GM13976 (cell line): ENCODE measurements at regions not wholly inside any gene's neighbourhood (a gene's known extent, or its start where the extent isn't known, plus 50 kb on each side); places are given as distances from the start of the nearest gene placed in this dataset.
"Not testable (repeated sequence)": the region's sequence is repeated elsewhere in the genome, so short reads cannot be mapped to it uniquely, and the experiment has no call there.

Experiments
- DNase-seq: peaks from one replicate; pipeline ENCODE4 v3.0.0; 2012; ENCODE audit warnings: low spot score
- CTCF ChIP-seq: IDR thresholded peaks from 2 replicates; pipeline ENCODE4 v1.5.1; 2012; ENCODE audit warnings: borderline replicate concordance, mild to moderate bottlenecking; ENCODE audit not compliant: insufficient read depth; ENCODE audit errors: extremely low read depth, missing control alignments, control extremely low read depth
- in situ Hi-C: fragments of 300-500 bp; cut with MboI; formaldehyde crosslinking; loops from one replicate; pipeline ENCODE4 v1.12.0; 2022; ENCODE audit warnings: low sequenced_read_pairs, mixed read lengths, inconsistent platforms; ENCODE audit not compliant: unreplicated experiment

GRCh38 chr2:133986881-133987795 is 266.7 kb upstream of the MGAT5 start:
- DNase-seq = no peak
- in situ Hi-C loops = no loop called here
- no peak for TF ChIP-seq CTCF

GRCh38 chr2:133988316-133988891 is 265.5 kb upstream of the MGAT5 start:
- no peak for DNase-seq
- in situ Hi-C loops = no loop called here
- no peak for TF ChIP-seq CTCF

- no peak for TF ChIP-seq CTCF
- in situ Hi-C loops = no loop called here
- DNase-seq = no peak
These were observed 262.2 kb upstream of the MGAT5 start for GRCh38 chr2:133991606-133992168.

GRCh38 chr2:133992454-133992853 is 261.4 kb upstream of the MGAT5 start:
- no peak for DNase-seq
- no peak for TF ChIP-seq CTCF
- in situ Hi-C loops = no loop called here

GRCh38 chr2:133993160-133993559 is 260.7 kb upstream of the MGAT5 start:
- in situ Hi-C loops = no loop called here
- TF ChIP-seq CTCF = no peak
- no peak for DNase-seq

GRCh38 chr2:133998726-133999125 is 255.1 kb upstream of the MGAT5 start:
- in situ Hi-C loops, DNase-seq: not testable (repeated sequence)

- TF ChIP-seq CTCF = no peak
- no peak for DNase-seq
- in situ Hi-C loops = no loop called here
These were observed 251.5 kb upstream of the MGAT5 start for GRCh38 chr2:134002391-134002790.
